ENCODE measurements at regions not wholly inside any gene's neighbourhood (a gene's known extent, or its start where the extent isn't known, plus 50 kb on each side); places are given as distances from the start of the nearest gene placed in this dataset.

DNA sequence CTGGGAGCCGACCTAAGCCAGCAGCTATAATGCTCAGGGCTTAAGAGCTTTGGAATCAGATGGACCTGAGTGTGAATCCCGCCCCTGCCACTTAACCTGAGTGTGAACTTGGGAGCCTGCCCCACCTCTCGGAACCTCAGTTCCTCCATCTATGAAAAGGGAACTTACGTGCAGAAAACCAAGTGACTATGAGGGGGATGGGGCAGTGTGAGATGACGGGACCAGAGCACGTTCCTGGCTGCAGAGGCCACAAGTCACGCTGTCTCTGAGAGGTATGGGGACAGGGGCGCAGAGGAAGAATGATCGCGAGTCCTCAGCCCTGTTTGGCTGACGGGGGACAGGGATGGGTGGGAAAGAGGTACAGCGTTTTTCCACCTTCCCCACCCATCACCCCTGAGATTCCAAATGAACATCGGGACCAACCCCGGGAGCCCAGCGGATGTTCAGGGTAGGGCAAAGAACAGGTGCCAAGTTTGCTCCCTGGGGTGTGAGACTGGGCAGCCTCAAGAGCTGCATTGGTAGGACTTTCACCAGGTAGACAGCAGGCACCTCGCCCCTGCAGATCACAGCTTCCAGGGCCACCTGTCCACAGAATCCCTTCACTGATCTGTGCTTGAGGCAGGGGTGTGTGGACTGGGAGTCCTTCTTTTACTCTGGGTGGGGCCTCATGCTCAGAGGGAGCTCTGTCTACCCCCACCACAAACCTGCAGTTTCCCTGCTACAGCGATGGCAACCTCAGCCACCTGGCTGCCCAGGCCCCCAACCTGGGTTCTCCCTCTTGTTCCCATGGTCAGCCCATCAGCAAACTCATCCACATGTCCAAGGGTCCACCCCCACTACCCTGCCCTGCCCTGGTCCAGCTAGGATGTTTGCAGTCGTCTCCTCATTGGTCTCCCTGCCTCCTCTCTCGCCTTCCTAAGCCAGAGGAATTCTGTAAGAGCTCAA, 85.8 kb downstream of the CEBPB start:
- no peak for TF ChIP-seq POLR2A (IDR thresholded peaks at IDR 0.05; ENCODE audit: low read depth, low read length)
- no peak for TF ChIP-seq POLR2AphosphoS5 (IDR thresholded peaks at IDR 0.05; ENCODE audit: low read depth, low read length)
- TF ChIP-seq TAF1 (IDR thresholded peaks at IDR 0.05; ENCODE audit: borderline replicate concordance, low read depth, low read length), result no peak
- DNase-seq (ENCODE audit: insufficient read length) (no peak), FAIRE-seq (no peak)

GRCh38 chr20:50277064-50277415, 86.4 kb downstream of the CEBPB start:
- FAIRE-seq (no peak), DNase-seq (ENCODE audit: insufficient read length) (no peak)
- TF ChIP-seq POLR2AphosphoS5 (IDR thresholded peaks at IDR 0.05; ENCODE audit: low read depth, low read length), result no peak
- TF ChIP-seq POLR2A (IDR thresholded peaks at IDR 0.05; ENCODE audit: low read depth, low read length), result no peak
- no peak for TF ChIP-seq TAF1 (IDR thresholded peaks at IDR 0.05; ENCODE audit: borderline replicate concordance, low read depth, low read length)

DNA sequence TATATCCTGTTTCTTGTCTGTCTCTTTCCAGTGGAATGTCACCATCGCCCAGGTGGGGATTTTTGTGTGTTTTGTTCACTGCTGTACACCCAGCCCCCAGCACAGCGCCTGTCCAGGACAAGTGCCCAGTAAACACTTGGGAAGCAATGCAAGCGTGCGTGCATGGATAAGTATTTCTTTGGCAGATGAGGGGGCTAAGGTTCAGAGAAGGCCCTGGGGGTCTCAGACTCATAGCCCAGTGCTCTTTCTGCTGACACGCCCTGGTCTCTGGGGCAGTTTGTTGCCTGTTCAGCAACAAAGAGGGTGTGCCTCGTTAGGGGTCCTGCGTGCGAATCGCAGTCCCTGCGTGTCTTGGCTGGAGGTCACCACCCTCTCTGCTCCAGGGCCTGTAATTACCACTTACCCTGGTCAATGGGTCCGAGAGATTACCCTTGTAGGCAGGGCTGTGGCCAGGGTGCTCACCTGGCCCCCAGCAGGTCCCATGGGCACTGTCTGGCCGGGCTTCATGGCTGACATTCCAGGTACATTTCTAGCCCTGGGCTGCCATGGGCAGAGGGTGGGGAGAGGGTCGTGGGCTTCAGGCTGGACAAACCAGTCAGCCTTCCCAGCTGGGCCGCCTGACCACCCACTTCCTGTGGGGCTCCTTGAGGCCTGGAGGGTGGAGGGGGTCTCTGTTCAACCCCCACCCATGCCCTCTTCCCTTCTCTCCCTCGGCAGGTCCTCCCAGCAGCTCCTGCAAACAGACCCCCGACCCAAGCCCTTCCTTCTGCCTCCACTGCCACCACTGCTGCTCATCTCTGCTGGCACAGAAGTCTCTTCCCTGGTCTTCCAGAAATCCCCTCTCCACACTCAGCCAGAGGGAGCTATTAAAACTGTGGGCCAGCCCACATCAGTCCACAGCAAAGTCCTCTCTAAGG, 87.1 kb downstream of the CEBPB start:
- TF ChIP-seq POLR2A (IDR thresholded peaks at IDR 0.05; ENCODE audit: low read depth, low read length) (no peak), POLR2AphosphoS5 (IDR thresholded peaks at IDR 0.05; ENCODE audit: low read depth, low read length) (no peak), TAF1 (IDR thresholded peaks at IDR 0.05; ENCODE audit: borderline replicate concordance, low read depth, low read length) (no peak)
- no peak for FAIRE-seq
- DNase-seq (ENCODE audit: insufficient read length), result no peak

DNA sequence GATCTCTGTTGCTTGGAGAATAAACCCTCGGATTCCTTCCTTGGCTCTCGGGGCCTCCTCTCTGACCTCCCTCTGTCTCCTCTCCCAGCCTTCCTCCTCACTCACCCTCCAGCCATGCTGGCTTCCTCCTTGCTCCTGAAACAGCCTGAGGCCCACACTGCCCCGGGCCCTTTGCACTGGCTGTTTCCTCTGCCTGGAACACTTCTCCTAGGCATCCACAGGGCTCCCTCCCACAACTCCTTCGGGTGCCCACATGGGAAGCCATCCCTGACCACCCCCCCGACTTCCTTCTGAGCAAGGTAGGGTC, 87.7 kb downstream of the CEBPB start:
- no peak for FAIRE-seq
- TF ChIP-seq TAF1 (IDR thresholded peaks at IDR 0.05; ENCODE audit: borderline replicate concordance, low read depth, low read length) (no peak), POLR2A (IDR thresholded peaks at IDR 0.05; ENCODE audit: low read depth, low read length) (no peak), POLR2AphosphoS5 (IDR thresholded peaks at IDR 0.05; ENCODE audit: low read depth, low read length) (no peak)

DNA sequence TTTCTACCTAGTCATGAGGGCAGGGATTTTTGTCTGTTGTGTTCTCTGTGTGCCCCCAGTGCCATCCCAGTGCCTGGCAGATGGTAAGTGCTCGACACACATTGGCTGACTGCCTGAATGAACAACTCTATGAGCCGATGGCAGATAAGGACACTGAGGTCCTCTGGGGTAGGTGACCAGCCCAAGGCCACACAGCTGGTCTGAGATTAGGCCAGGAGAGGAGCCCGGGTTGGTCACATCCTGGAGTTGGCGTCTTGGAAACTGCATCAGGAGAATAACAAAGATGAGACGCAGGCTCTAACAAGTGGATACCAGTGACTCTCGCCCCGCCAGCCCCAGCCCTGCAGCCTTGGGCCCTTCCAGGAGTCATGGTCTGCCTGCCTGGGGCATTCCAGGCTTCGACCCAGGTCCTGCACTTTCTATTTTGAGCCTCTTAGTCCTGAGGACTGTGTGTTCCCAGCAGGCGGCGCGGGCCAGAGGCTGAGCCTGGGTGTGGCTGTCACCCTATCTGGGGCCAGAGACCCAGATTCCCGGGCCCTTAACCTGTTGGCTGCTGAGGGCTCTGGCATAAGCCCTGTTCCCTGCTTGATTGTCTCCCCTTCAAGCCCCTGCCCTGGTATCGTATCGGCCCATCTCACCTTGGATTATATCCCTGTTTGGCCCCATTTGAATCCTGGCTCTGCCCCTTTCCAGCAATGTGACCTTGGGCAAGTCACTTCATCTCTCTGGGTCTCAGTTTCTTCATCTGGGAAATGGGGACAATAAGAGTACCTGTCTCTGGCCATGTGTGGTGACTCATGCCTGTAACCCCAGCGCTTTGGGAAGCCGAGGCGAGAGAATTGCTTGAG, 88.3 kb downstream of the CEBPB start:
- no peak for FAIRE-seq
- DNase-seq (ENCODE audit: insufficient read length), result no peak
- no peak for TF ChIP-seq POLR2AphosphoS5 (IDR thresholded peaks at IDR 0.05; ENCODE audit: low read depth, low read length)
- no peak for TF ChIP-seq POLR2A (IDR thresholded peaks at IDR 0.05; ENCODE audit: low read depth, low read length)
- TF ChIP-seq TAF1 (IDR thresholded peaks at IDR 0.05; ENCODE audit: borderline replicate concordance, low read depth, low read length), result no peak

More for the DNA sequence above, 87.7 kb downstream of the CEBPB start:
- no peak for DNase-seq (ENCODE audit: insufficient read length)

- FAIRE-seq, result no peak
Observed at GRCh38 chr20:50279988-50280850, 89.6 kb downstream of the CEBPB start.

GRCh38 chr20:50280851-50281655, 90.4 kb downstream of the CEBPB start:
- TF ChIP-seq POLR2AphosphoS5 (IDR thresholded peaks at IDR 0.05; ENCODE audit: low read depth, low read length) (no peak), TAF1 (IDR thresholded peaks at IDR 0.05; ENCODE audit: borderline replicate concordance, low read depth, low read length) (no peak), POLR2A (IDR thresholded peaks at IDR 0.05; ENCODE audit: low read depth, low read length) (no peak)
- FAIRE-seq, result no peak
- DNase-seq (ENCODE audit: insufficient read length), result no peak

More at GRCh38 chr20:50279988-50280850, 89.6 kb downstream of the CEBPB start:
- DNase-seq (ENCODE audit: insufficient read length), result no peak
- no peak for TF ChIP-seq POLR2A (IDR thresholded peaks at IDR 0.05; ENCODE audit: low read depth, low read length)
- TF ChIP-seq POLR2AphosphoS5 (IDR thresholded peaks at IDR 0.05; ENCODE audit: low read depth, low read length), result no peak
- no peak for TF ChIP-seq TAF1 (IDR thresholded peaks at IDR 0.05; ENCODE audit: borderline replicate concordance, low read depth, low read length)

DNA sequence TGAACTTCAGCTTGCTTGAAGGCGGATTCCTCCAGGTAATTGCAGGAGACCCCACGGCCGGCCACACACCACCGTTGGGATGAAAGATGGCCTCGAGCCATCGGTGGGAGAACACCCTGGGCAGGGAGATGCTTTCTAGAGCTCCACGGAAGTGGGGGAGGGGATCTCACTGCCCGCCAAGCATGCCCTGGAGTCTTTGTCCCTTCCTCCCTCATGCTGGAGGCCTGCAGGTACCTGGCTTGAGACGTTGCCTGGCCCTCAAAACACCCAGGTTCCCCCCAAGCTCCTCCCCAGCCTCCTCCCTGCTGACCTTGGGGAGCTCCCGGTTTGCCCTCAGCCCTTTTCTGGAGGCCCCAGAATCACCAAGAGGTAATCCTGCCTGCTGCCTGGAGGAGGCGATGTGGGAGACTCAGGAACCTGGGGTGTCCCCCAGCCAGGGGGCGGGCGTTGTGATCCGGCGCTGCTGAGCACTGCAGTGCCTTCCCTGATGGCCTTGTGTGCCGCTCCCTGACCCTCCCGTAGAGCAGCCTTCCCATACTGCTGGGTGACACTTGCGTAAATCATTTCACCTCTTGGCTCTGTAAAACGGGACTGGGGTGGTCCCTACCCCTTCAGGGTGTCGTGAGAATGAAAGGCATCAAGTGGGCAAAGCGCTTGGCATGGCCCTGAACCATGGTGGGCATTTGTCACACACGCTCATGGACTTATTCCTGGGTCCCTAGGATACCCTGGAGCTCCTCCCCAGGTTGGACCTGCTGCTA, 91.4 kb downstream of the CEBPB start:
- no peak for FAIRE-seq
- DNase-seq (ENCODE audit: insufficient read length), result no peak
- TF ChIP-seq POLR2A (IDR thresholded peaks at IDR 0.05; ENCODE audit: low read depth, low read length) (no peak), POLR2AphosphoS5 (IDR thresholded peaks at IDR 0.05; ENCODE audit: low read depth, low read length) (no peak), TAF1 (IDR thresholded peaks at IDR 0.05; ENCODE audit: borderline replicate concordance, low read depth, low read length) (no peak)

All from GM12892 (cell line).